ENCODE measurements at regions not wholly inside any gene's neighbourhood (a gene's known extent, or its start where the extent isn't known, plus 50 kb on each side); places are given as distances from the start of the nearest gene placed in this dataset.
A peak's percentile ranks its signal among the peaks of the same experiment; 100 is the strongest.
"Not testable (repeated sequence)": the region's sequence is repeated elsewhere in the genome, so short reads cannot be mapped to it uniquely, and the experiment has no call there.

DNA sequence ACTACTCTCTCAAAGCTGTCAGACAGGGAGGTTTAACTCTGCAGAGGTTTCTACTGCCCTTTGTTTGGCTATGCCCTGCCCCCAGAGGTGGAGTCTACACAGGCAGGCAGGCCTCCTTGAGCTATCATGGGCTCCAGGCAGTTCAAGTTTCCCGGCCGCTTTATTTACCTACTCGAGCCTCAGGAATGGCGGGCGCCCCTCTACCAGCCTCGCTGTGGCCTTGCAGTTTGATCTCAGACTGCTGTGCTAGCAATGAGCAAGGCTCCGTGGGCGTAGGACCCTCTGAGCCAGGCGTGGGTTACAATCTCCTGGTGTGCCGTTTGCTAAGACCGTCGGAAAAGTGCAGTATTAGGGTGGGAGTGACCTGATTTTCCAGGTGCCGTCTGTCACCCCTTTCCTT is 124.3 kb downstream of the PTCHD1 start:
- not testable (repeated sequence) for H3K4me1 Mint-ChIP-seq (ENCODE audit: low read depth); H3K4me3 Mint-ChIP-seq; ATAC-seq (replicated peaks in 1 of 2); H3K27me3 Mint-ChIP-seq (ENCODE audit: low read depth); H3K9me3 Mint-ChIP-seq; H3K36me3 Mint-ChIP-seq (ENCODE audit: insufficient read depth in 2 of 2); DNase-seq; H3K27ac Mint-ChIP-seq

DNA sequence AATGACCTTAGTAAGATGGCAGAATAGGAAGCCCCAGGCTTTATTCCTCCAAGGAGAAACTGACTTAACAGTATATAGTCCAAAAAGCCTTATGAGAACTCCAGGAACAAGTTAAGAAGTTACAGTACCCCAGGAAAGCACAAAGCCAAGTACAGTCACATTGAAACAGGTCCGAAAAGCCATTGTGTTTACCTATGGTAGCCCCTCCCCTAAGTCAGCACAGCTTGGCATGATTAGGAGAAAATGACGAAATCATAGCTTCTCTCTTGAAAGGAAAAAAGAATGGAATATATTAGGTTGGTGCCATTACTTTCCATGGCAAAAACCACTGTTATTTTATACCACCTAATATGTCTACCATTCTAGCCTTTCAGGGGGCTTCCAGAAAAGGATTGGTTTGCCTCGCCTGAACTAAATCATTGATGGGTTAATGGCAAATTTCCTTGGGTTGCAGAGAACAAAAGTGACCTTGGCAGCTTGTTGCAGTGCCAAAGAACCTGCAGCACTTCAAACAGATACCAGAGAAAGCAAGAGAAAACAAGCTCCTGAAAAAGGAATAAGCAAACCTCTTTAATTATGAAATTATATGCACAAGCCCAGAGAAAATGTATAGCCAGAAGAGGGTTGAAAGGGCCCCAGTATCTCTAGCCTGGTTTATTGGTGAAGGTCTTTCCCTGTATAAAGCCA is 130.6 kb downstream of the PTCHD1 start:
- H3K4me3 Mint-ChIP-seq = no peak overlapping the region
- ATAC-seq (replicated peaks in 1 of 2) (no peak), DNase-seq (no peak)
- peaks cover 0 to 12% of the 10 kb centered on the region in 2 donors for H3K9me3 Mint-ChIP-seq
- no peaks in the 10 kb centered on the region for H3K27me3 Mint-ChIP-seq (ENCODE audit: low read depth)
- H3K27ac Mint-ChIP-seq = no peak overlapping the region
- no peaks in the 10 kb centered on the region for H3K4me1 Mint-ChIP-seq (ENCODE audit: low read depth)
- peaks cover 0 to 14% of the 10 kb centered on the region in 2 donors for H3K36me3 Mint-ChIP-seq (ENCODE audit: insufficient read depth in 2 of 2)

DNA sequence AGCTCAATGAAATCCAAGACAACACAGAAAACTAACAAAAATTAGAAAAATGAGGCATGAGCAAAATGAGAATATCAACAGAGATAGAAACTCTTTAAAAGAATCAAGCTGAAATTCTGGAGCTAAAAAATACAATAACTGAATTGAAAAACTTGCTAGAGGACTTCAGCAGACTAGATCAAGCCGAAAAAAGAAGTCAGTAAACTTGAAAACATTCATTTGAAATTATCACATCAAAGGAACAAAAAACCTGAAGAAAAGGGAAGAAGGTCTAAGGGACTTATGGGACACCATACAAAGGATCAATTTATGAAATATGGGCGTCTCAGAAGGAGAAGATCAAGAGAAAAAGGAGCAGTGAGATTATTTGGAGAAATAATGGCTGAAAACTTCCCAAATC is 131.3 kb downstream of the PTCHD1 start:
- no peaks in the 10 kb centered on the region for H3K4me1 Mint-ChIP-seq (ENCODE audit: low read depth)
- H3K36me3 Mint-ChIP-seq (ENCODE audit: insufficient read depth in 2 of 2) = peaks cover 0 to 12% of the 10 kb centered on the region in 2 donors
- no peak for DNase-seq
- no peak overlapping the region for H3K4me3 Mint-ChIP-seq
- H3K27me3 Mint-ChIP-seq (ENCODE audit: low read depth) = no peaks in the 10 kb centered on the region
- H3K27ac Mint-ChIP-seq = no peak overlapping the region
- no peak for ATAC-seq (replicated peaks in 1 of 2)
- H3K9me3 Mint-ChIP-seq = peaks cover 0 to 12% of the 10 kb centered on the region in 2 donors

DNA sequence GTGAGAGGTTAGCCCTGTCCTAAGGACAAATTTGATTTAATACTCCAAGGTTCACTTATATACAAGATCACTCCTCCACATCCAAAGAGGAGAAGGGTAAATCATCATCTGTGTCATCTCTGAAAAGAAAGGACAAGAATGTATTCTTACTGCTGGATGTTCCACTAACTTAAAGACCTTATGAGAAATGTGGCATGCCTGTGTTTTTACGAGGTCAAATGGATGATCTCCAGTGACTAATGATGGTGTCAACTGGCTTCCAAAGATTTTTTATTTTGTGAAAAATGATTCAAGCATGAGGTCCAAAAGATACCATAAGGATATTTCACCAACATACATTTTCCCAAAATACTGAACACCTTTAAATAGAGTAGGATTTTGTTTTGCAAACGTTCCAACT is 143.4 kb downstream of the PTCHD1 start:
- Mint-ChIP-seq H3K4me3 (no peak overlapping the region), H3K4me1 (ENCODE audit: low read depth) (no peaks in the 10 kb centered on the region), H3K27ac (no peak overlapping the region), H3K36me3 (ENCODE audit: insufficient read depth in 2 of 2) (peaks cover 2 to 3% of the 10 kb centered on the region in 2 donors), H3K9me3 (peaks cover 5 to 9% of the 10 kb centered on the region in 2 donors), H3K27me3 (ENCODE audit: low read depth) (no peaks in the 10 kb centered on the region)
- no peak for DNase-seq
- no peak for ATAC-seq (replicated peaks in 1 of 2)

DNA sequence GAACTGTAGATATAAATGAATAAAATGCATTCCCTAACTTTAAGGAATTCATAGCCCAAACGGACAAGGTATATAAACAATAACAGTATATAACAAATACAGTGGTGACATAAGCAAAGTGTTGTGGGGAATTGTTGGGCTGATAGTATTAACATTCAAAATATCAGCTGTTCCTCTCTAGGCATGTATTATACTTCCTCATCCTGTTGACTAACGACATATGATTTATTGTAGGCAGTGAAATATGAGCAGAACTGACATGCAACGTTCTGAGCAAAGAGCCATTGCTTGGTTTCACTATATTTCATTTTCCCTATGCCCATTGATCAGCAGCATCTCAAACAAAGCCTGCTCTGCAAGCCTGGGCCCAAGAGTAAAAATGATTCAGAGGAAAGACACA is 143.9 kb downstream of the PTCHD1 start:
- Mint-ChIP-seq H3K4me3 (no peak overlapping the region), H3K27ac (no peak overlapping the region), H3K36me3 (ENCODE audit: insufficient read depth in 2 of 2) (peaks cover 2% of the 10 kb centered on the region in 2 donors), H3K9me3 (peaks cover 5 to 10% of the 10 kb centered on the region in 2 donors), H3K4me1 (ENCODE audit: low read depth) (no peaks in the 10 kb centered on the region), H3K27me3 (ENCODE audit: low read depth) (no peaks in the 10 kb centered on the region)
- ATAC-seq (replicated peaks in 1 of 2) = no peak
- DNase-seq = no peak

DNA sequence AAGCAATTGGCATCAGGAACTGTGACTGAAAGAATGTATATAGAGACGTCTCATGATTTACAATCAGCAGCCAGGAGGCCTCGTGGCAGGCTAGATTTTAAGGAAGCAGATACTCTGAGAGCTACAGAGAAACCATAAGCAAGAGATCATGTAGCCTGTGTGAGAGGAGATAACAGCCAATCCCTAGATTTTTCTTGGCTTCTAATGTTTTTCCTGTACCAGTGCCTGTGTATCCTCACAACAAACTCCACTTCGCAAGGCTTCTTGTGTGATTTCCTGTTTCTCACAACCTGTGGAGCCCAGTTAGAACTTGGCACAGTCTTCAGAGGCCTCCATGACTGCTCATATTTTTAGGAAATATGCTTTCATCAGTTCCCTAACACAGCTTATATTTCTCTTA is 147.9 kb downstream of the PTCHD1 start:
- peaks cover 0 to 2% of the 10 kb centered on the region in 2 donors for H3K36me3 Mint-ChIP-seq (ENCODE audit: insufficient read depth in 2 of 2)
- peaks cover 2 to 5% of the 10 kb centered on the region in 2 donors for H3K9me3 Mint-ChIP-seq
- H3K4me1 Mint-ChIP-seq (ENCODE audit: low read depth) = no peaks in the 10 kb centered on the region
- no peaks in the 10 kb centered on the region for H3K27me3 Mint-ChIP-seq (ENCODE audit: low read depth)
- ATAC-seq (replicated peaks in 1 of 2) = no peak
- no peak overlapping the region for H3K4me3 Mint-ChIP-seq
- no peak for DNase-seq
- no peak overlapping the region for H3K27ac Mint-ChIP-seq

DNA sequence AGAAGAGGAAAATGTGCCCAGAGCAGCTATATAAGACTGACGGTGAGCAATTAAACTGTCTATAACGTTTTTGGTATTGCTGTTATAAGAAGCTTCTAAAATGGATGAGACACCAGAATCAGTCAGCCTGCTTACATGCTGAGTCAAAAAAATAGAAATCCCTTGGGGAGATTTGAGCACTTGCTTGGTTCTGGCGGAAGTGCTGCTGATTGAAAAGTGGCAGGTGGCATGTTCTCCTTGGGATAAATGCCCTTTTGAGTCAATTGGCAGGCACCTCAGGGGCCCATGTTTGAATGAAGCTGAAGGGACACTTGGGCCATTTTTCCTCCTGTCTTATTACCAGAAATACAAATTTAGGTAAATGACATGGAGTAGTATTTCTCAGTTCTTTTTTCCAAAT is 148.7 kb downstream of the PTCHD1 start:
- Mint-ChIP-seq H3K9me3 (peaks cover 2 to 5% of the 10 kb centered on the region in 2 donors), H3K27me3 (ENCODE audit: low read depth) (peaks cover under 1% of the 10 kb centered on the region), H3K27ac (no peak overlapping the region), H3K4me3 (no peak overlapping the region), H3K36me3 (ENCODE audit: insufficient read depth in 2 of 2) (peaks cover 0 to 2% of the 10 kb centered on the region in 2 donors), H3K4me1 (ENCODE audit: low read depth) (no peaks in the 10 kb centered on the region)
- ATAC-seq (replicated peaks in 1 of 2) = no peak
- DNase-seq = no peak

DNA sequence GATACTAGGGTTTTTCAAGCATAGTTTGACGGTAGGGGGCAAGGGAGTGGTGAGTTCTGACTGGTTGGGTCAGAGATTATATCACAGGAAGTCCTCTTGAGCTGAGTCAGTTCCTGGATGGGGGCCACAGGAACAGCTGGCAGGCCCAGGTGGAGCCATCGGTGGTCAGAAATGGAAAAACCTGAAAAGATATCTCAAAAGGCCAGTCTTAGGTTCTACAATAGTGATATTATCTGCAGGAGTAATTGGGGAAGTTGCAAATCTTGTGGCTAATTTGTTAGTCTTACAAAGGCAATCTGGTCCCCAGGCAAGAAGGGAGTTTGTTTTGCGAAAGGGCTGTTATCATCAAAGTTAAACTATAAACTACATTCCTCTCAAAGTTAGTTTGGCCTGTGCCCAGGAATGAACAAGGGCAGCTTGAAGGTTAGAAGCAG is 159.3 kb downstream of the PTCHD1 start:
- peaks cover 9% of the 10 kb centered on the region for H3K27me3 Mint-ChIP-seq (ENCODE audit: low read depth)
- DNase-seq = peak in 1 of 2 donors; percentile 0
- H3K36me3 Mint-ChIP-seq (ENCODE audit: insufficient read depth in 2 of 2) = no peaks in the 10 kb centered on the region
- no peak overlapping the region for H3K27ac Mint-ChIP-seq
- H3K4me3 Mint-ChIP-seq = no peak overlapping the region
- no peaks in the 10 kb centered on the region for H3K9me3 Mint-ChIP-seq
- peaks cover 12% of the 10 kb centered on the region for H3K4me1 Mint-ChIP-seq (ENCODE audit: low read depth)
- ATAC-seq (replicated peaks in 1 of 2) = peak; percentile 34 to 41

DNA sequence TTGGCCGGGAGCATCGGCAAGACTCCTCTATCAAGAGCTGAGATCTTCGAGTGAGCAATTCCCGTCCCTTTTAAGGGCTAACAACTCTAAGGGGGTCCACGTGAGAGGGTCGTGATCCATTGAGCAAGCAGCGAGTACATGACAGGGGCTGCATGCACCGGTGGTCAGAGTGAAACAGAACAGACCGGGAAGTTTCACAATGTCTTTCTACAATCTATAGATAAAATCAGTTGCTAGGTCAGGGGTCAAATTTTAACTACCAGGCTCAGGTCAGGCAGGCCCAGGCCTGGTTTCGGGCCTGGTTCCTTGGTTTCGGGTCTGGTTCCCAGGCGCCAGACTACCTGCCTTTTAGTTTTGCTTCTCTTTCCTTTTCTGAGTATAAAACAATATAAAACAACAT is 160.1 kb downstream of the PTCHD1 start:
- no peak overlapping the region for H3K27ac Mint-ChIP-seq
- H3K4me1 Mint-ChIP-seq (ENCODE audit: low read depth) = peaks cover 12% of the 10 kb centered on the region
- H3K27me3 Mint-ChIP-seq (ENCODE audit: low read depth) = peaks cover under 1% of the 10 kb centered on the region
- no peaks in the 10 kb centered on the region for H3K9me3 Mint-ChIP-seq
- H3K4me3 Mint-ChIP-seq = no peak overlapping the region
- ATAC-seq (replicated peaks in 1 of 2) (no peak), DNase-seq (no peak)
- no peaks in the 10 kb centered on the region for H3K36me3 Mint-ChIP-seq (ENCODE audit: insufficient read depth in 2 of 2)

DNA sequence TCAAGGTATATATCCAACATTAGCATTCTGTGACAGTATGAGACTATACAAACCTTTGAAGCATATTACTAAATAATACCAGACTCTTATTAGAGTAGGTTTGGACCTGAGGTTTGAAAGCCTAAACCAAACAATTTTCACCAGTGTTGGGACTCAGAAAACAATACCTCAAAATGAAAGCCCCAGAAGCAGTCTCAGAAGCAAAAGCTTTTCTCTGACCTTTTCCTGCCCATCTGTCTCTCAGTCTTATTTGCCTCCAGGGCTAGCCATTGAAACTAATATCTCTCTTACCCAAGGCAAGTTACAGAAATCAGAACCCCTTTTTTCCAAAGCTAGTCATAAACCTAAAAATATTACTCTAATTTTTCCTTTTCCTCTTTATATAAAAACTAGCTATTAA is 163.3 kb downstream of the PTCHD1 start:
- ATAC-seq (replicated peaks in 1 of 2) = no peak

DNA sequence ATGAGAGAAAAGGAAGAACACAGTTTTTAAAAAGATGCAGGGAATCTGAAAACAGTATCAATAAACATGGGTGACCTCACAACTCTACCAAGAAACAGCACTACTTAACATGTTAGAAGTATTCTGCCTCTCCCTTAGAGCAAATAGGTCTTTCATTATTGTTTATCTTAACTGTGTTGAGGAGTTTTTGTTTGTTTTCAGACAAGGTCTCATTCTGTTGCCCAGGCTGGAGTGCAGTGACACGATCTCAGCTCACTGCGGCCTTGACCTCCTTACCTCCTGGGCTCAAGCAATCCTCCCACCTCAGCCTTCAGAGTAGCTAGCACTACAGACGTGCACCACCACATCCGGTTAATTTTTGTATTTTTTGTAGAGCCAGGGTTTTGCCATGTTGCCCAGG is 165.3 kb upstream of the PRDX4 start:
- no peaks in the 10 kb centered on the region for H3K4me1 Mint-ChIP-seq (ENCODE audit: low read depth)
- H3K36me3 Mint-ChIP-seq (ENCODE audit: insufficient read depth in 2 of 2) = no peaks in the 10 kb centered on the region
- H3K27ac Mint-ChIP-seq = no peak overlapping the region
- ATAC-seq (replicated peaks in 1 of 2) = no peak
- no peak overlapping the region for H3K4me3 Mint-ChIP-seq
- no peak for DNase-seq
- H3K9me3 Mint-ChIP-seq = no peaks in the 10 kb centered on the region
- H3K27me3 Mint-ChIP-seq (ENCODE audit: low read depth) = peaks cover 10% of the 10 kb centered on the region

More for the DNA sequence above, 163.3 kb downstream of the PTCHD1 start:
- H3K4me1 Mint-ChIP-seq (ENCODE audit: low read depth) = peaks cover 12% of the 10 kb centered on the region
- H3K27me3 Mint-ChIP-seq (ENCODE audit: low read depth) = no peaks in the 10 kb centered on the region
- DNase-seq = no peak
- H3K36me3 Mint-ChIP-seq (ENCODE audit: insufficient read depth in 2 of 2) = no peaks in the 10 kb centered on the region
- no peak overlapping the region for H3K4me3 Mint-ChIP-seq
- no peaks in the 10 kb centered on the region for H3K9me3 Mint-ChIP-seq
- H3K27ac Mint-ChIP-seq = no peak overlapping the region

DNA sequence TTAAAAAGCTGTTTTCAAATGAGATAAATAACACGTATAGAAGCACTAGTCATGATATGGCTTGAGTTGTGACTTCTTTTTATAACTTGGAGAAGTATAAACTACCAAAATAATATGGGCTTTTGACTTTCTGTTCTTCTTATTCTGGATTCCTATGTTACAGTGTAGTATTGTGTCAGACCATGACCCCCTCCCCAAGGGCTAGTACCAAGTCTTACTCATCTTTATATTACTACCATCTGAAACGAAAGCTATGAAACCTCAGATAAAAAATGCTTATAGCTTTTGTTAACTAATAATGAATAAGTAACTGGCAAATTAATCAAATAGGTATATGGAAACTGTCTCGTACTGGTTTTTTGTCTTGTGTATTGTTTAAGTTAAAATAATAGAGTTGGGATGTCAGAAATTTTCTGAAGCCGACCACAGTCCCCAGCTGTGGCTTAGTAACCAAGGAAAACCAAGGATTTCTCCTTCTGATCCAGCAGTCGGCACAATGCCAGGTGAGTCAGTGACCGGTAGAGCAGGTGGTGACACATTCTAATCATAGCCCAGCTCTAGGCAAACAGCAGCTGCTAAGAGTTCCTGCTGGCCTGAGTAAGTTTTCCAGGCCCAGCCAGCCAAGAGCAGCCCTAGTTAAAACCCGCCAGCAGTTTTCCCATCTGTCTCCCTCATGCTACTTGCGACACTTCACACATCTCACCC is 163.3 kb upstream of the PRDX4 start:
- no peak for ATAC-seq (replicated peaks in 1 of 2)
- no peaks in the 10 kb centered on the region for H3K4me1 Mint-ChIP-seq (ENCODE audit: low read depth)

DNA sequence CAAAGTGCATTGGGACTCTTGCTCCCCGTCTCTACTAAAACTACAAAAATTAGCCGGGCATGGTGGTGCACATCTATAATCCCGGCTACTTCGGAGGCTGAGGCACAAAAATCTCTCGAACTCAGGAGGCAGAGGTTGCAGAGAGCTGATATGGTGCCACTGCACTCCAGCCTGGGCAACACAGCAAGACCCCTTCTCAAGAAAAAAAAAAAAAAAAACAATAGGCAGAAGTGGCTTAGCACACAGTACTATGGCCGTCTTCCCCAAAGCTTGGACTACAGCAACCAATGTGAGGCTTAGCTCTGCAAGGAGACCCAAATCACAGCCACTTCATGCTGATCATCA is 162.8 kb upstream of the PRDX4 start:
- Mint-ChIP-seq H3K4me3 (no peak overlapping the region), H3K9me3 (peaks cover 0 to 5% of the 10 kb centered on the region in 2 donors), H3K4me1 (ENCODE audit: low read depth) (no peaks in the 10 kb centered on the region), H3K36me3 (ENCODE audit: insufficient read depth in 2 of 2) (no peaks in the 10 kb centered on the region), H3K27me3 (ENCODE audit: low read depth) (peaks cover 10% of the 10 kb centered on the region), H3K27ac (no peak overlapping the region)
- DNase-seq (no peak), ATAC-seq (replicated peaks in 1 of 2) (no peak)

More for the DNA sequence above, 163.3 kb upstream of the PRDX4 start:
- H3K9me3 Mint-ChIP-seq = peaks cover 0 to 4% of the 10 kb centered on the region in 2 donors
- no peak for DNase-seq
- H3K4me3 Mint-ChIP-seq = no peak overlapping the region
- H3K36me3 Mint-ChIP-seq (ENCODE audit: insufficient read depth in 2 of 2) = no peaks in the 10 kb centered on the region
- no peak overlapping the region for H3K27ac Mint-ChIP-seq
- H3K27me3 Mint-ChIP-seq (ENCODE audit: low read depth) = peaks cover 10% of the 10 kb centered on the region

DNA sequence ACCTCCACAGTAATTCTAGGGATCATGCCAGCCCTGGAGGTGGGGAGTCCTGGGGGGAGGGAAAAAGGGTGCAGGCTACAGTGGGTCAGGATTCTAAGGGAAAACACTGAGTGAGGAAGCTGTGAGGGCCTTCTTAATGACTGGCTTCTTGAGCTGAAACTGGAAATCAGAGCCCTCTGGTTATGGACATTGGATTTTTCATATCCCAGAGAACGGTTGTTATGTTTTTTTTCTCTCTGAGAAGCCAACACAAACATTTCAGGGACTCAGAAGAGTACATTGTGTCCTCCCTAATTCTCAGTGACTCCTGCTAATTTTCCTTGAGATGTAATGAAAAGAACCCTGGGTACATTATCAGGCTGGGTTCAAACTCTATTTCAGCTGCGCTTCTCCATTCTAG is 162.4 kb upstream of the PRDX4 start:
- Mint-ChIP-seq H3K27ac (no peak overlapping the region), H3K4me1 (ENCODE audit: low read depth) (no peaks in the 10 kb centered on the region), H3K9me3 (peaks cover 0 to 5% of the 10 kb centered on the region in 2 donors), H3K27me3 (ENCODE audit: low read depth) (peaks cover 10% of the 10 kb centered on the region), H3K36me3 (ENCODE audit: insufficient read depth in 2 of 2) (no peaks in the 10 kb centered on the region), H3K4me3 (no peak overlapping the region)
- no peak for DNase-seq
- no peak for ATAC-seq (replicated peaks in 1 of 2)
